ENCODE measurements at regions not wholly inside any gene's neighbourhood (a gene's known extent, or its start where the extent isn't known, plus 50 kb on each side); places are given as distances from the start of the nearest gene placed in this dataset.

DNA sequence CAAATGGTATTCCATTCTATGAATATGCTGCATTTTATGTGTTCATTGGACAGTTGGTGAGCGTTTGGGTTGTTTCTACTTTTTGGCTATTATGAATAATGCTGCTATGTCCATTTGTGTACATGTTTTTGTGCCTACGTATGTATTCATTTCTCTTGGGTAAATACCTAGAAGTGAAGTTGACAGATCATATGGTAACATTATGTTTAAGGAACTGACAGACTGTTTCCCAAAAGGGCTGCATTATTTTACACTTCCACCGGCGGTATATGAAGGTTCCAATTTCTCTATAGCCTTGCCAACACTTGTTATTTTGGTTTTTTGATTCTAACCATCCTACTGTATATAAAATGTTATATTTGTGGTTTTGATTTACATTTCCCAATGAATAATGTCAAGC lies 703.9 kb upstream of the CDH2 start:
- Histone ChIP-seq H3K27me3 (replicated peaks in 1 of 2; ENCODE audit: control insufficient read depth in 2 of 2, insufficient read depth in 2 of 2, low read length in 1 of 2) (no peaks in the 10 kb centered on the region), H4K20me1 (ENCODE audit: control insufficient read depth, insufficient read depth) (no peaks in the 10 kb centered on the region), H3K36me3 (ENCODE audit: control insufficient read depth in 2 of 2, insufficient read depth in 2 of 2, low read length in 1 of 2) (no peaks in the 10 kb centered on the region), H2AFZ (ENCODE audit: control insufficient read depth, low read depth, low read length) (no peak overlapping the region), H3K79me2 (ENCODE audit: control insufficient read depth, insufficient read depth, low read length) (no peaks in the 10 kb centered on the region), H3K4me2 (ENCODE audit: control insufficient read depth, insufficient read depth) (no peak overlapping the region), H3K9ac (ENCODE audit: control insufficient read depth, insufficient read depth, low read length) (no peak overlapping the region), H3K9me3 (replicated peaks; ENCODE audit: control insufficient read depth, insufficient read depth, low read length) (no peaks in the 10 kb centered on the region), H3K4me3 (no peak overlapping the region), H3K27ac (ENCODE audit: control insufficient read depth, insufficient read depth) (no peak overlapping the region), H3K4me1 (ENCODE audit: control insufficient read depth, insufficient read depth, low read length) (no peaks in the 10 kb centered on the region)
- 51% methylated on average over 4 of the region's 4 CpGs for WGBS (ENCODE audit: insufficient coverage, insufficient replicate concordance, low lambda C conversion rate, missing lambda C conversion rate)
- intact Hi-C loops (cut with micrococcal nuclease; ENCODE audit: unreplicated experiment) = no loop called here
- FAIRE-seq = no peak
- CTCF ChIA-PET = no interaction called here
- in situ Hi-C loops (cut with MboI) = no loop called here
- DNase-seq (ENCODE audit: low read depth, low spot score) = no peak
- ATAC-seq = no peak
- SMC1A ChIA-PET (ENCODE audit: uncharacterized antibody, unreplicated experiment) = no interaction called here
- RAD21 ChIA-PET (ENCODE audit: unreplicated experiment) = no interaction called here
- no TSS peak for BruUV-seq (replicated peaks)
- POLR2A ChIA-PET = no interaction called here
- TF ChIP-seq, protein P1, sequence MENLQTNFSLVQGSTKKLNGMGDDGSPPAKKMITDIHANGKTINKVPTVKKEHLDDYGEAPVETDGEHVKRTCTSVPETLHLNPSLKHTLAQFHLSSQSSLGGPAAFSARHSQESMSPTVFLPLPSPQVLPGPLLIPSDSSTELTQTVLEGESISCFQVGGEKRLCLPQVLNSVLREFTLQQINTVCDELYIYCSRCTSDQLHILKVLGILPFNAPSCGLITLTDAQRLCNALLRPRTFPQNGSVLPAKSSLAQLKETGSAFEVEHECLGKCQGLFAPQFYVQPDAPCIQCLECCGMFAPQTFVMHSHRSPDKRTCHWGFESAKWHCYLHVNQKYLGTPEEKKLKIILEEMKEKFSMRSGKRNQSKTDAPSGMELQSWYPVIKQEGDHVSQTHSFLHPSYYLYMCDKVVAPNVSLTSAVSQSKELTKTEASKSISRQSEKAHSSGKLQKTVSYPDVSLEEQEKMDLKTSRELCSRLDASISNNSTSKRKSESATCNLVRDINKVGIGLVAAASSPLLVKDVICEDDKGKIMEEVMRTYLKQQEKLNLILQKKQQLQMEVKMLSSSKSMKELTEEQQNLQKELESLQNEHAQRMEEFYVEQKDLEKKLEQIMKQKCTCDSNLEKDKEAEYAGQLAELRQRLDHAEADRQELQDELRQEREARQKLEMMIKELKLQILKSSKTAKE (IDR thresholded peaks at IDR 0.05; ENCODE audit: low read depth, poor library complexity, severe bottlenecking) = no peak
- TF ChIP-seq YY1 (IDR thresholded peaks at IDR 0.05; ENCODE audit: low read depth, low read length) (no peak), BCL11A (IDR thresholded peaks at IDR 0.05; ENCODE audit: low read depth, low read length) (no peak), NFXL1 (IDR thresholded peaks at IDR 0.05; ENCODE audit: borderline replicate concordance) (no peak), CBX5 (IDR thresholded peaks at IDR 0.05; ENCODE audit: low read depth) (no peak), CEBPB (IDR thresholded peaks at IDR 0.05; ENCODE audit: borderline replicate concordance in 1 of 2, low read depth in 2 of 2, low read length in 2 of 2) (no peak), WRNIP1 (IDR thresholded peaks at IDR 0.05; ENCODE audit: borderline replicate concordance, low read depth, low read length) (no peak), POU2F2 (IDR thresholded peaks at IDR 0.05; ENCODE audit: borderline replicate concordance, low read depth, low read length) (no peak), PML (IDR thresholded peaks at IDR 0.05; ENCODE audit: low read length) (no peak), NR2C2 (IDR thresholded peaks at IDR 0.05; ENCODE audit: borderline replicate concordance, control insufficient read depth, insufficient read length, low read depth) (no peak), TBL1XR1 (IDR thresholded peaks at IDR 0.05; ENCODE audit: low read depth, low read length) (no peak)
- TF ChIP-seq, protein P2, sequence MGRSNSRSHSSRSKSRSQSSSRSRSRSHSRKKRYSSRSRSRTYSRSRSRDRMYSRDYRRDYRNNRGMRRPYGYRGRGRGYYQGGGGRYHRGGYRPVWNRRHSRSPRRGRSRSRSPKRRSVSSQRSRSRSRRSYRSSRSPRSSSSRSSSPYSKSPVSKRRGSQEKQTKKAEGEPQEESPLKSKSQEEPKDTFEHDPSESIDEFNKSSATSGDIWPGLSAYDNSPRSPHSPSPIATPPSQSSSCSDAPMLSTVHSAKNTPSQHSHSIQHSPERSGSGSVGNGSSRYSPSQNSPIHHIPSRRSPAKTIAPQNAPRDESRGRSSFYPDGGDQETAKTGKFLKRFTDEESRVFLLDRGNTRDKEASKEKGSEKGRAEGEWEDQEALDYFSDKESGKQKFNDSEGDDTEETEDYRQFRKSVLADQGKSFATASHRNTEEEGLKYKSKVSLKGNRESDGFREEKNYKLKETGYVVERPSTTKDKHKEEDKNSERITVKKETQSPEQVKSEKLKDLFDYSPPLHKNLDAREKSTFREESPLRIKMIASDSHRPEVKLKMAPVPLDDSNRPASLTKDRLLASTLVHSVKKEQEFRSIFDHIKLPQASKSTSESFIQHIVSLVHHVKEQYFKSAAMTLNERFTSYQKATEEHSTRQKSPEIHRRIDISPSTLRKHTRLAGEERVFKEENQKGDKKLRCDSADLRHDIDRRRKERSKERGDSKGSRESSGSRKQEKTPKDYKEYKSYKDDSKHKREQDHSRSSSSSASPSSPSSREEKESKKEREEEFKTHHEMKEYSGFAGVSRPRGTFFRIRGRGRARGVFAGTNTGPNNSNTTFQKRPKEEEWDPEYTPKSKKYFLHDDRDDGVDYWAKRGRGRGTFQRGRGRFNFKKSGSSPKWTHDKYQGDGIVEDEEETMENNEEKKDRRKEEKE (IDR thresholded peaks at IDR 0.05) = no peak
- TF ChIP-seq, protein P3, sequence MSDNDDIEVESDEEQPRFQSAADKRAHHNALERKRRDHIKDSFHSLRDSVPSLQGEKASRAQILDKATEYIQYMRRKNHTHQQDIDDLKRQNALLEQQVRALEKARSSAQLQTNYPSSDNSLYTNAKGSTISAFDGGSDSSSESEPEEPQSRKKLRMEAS (IDR thresholded peaks at IDR 0.05; ENCODE audit: low read depth, low read length) = no peak
- TF ChIP-seq, protein P4, sequence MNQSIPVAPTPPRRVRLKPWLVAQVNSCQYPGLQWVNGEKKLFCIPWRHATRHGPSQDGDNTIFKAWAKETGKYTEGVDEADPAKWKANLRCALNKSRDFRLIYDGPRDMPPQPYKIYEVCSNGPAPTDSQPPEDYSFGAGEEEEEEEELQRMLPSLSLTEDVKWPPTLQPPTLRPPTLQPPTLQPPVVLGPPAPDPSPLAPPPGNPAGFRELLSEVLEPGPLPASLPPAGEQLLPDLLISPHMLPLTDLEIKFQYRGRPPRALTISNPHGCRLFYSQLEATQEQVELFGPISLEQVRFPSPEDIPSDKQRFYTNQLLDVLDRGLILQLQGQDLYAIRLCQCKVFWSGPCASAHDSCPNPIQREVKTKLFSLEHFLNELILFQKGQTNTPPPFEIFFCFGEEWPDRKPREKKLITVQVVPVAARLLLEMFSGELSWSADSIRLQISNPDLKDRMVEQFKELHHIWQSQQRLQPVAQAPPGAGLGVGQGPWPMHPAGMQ (IDR thresholded peaks at IDR 0.05; ENCODE audit: borderline replicate concordance) = no peak
- TF ChIP-seq, protein P5, sequence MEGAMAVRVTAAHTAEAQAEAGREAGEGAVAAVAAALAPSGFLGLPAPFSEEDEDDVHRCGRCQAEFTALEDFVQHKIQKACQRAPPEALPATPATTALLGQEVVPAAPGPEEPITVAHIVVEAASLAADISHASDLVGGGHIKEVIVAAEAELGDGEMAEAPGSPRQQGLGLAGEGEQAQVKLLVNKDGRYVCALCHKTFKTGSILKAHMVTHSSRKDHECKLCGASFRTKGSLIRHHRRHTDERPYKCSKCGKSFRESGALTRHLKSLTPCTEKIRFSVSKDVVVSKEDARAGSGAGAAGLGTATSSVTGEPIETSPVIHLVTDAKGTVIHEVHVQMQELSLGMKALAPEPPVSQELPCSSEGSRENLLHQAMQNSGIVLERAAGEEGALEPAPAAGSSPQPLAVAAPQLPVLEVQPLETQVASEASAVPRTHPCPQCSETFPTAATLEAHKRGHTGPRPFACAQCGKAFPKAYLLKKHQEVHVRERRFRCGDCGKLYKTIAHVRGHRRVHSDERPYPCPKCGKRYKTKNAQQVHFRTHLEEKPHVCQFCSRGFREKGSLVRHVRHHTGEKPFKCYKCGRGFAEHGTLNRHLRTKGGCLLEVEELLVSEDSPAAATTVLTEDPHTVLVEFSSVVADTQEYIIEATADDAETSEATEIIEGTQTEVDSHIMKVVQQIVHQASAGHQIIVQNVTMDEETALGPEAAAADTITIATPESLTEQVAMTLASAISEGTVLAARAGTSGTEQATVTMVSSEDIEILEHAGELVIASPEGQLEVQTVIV (IDR thresholded peaks at IDR 0.05; ENCODE audit: borderline replicate concordance, partially characterized antibody) = no peak
